ENCODE measurements at regions not wholly inside any gene's neighbourhood (a gene's known extent, or its start where the extent isn't known, plus 50 kb on each side); places are given as distances from the start of the nearest gene placed in this dataset.

GRCh38 chr3:72565593-72565992, 282.7 kb downstream of the SHQ1 start:
- Histone ChIP-seq H3K27ac (no peak overlapping the region), H3K36me3 (no peaks in the 10 kb centered on the region), H3K27me3 (no peaks in the 10 kb centered on the region), H3K4me1 (no peaks in the 10 kb centered on the region), H3K9me3 (no peaks in the 10 kb centered on the region), H3K4me3 (no peak overlapping the region)
- DNase-seq, result no peak
- intact Hi-C loops (cut with DNase I; ENCODE audit: low total_unique reads), result no loop called here
- no peak for TF ChIP-seq POLR2A (IDR thresholded peaks at IDR 0.05)
- TF ChIP-seq CTCF (IDR thresholded peaks at IDR 0.05), result no peak

- intact Hi-C loops (cut with DNase I; ENCODE audit: low total_unique reads), result no loop called here
- TF ChIP-seq POLR2A (IDR thresholded peaks at IDR 0.05), result no peak
- no peak overlapping the region for H3K4me3 ChIP-seq
- no peaks in the 10 kb centered on the region for H3K27me3 ChIP-seq
- H3K27ac ChIP-seq, result no peak overlapping the region
- H3K4me1 ChIP-seq, result no peaks in the 10 kb centered on the region
- H3K9me3 ChIP-seq, result no peaks in the 10 kb centered on the region
- H3K36me3 ChIP-seq, result no peaks in the 10 kb centered on the region
- DNase-seq, result no peak
Observed at GRCh38 chr3:72563690-72564370, 284.4 kb downstream of the SHQ1 start.

- Histone ChIP-seq H3K27ac (no peak overlapping the region), H3K4me3 (no peak overlapping the region), H3K36me3 (no peaks in the 10 kb centered on the region), H3K4me1 (no peaks in the 10 kb centered on the region), H3K27me3 (no peaks in the 10 kb centered on the region), H3K9me3 (no peaks in the 10 kb centered on the region)
- intact Hi-C loops (cut with DNase I; ENCODE audit: low total_unique reads), result no loop called here
- no peak for DNase-seq
- no peak for TF ChIP-seq POLR2A (IDR thresholded peaks at IDR 0.05)
- no peak for TF ChIP-seq CTCF (IDR thresholded peaks at IDR 0.05)
Observed at GRCh38 chr3:72560846-72561675, 287.2 kb downstream of the SHQ1 start.

GRCh38 chr3:72559385-72559784, 288.9 kb downstream of the SHQ1 start:
- Histone ChIP-seq H3K27me3 (no peaks in the 10 kb centered on the region), H3K36me3 (no peaks in the 10 kb centered on the region), H3K9me3 (no peaks in the 10 kb centered on the region), H3K27ac (no peak overlapping the region), H3K4me1 (no peaks in the 10 kb centered on the region), H3K4me3 (no peak overlapping the region)
- TF ChIP-seq CTCF (IDR thresholded peaks at IDR 0.05), result no peak
- DNase-seq, result no peak
- intact Hi-C loops (cut with DNase I; ENCODE audit: low total_unique reads), result no loop called here

GRCh38 chr3:72558001-72558400, 290.2 kb downstream of the SHQ1 start:
- Histone ChIP-seq H3K9me3 (no peaks in the 10 kb centered on the region), H3K4me3 (no peak overlapping the region), H3K36me3 (no peaks in the 10 kb centered on the region), H3K27me3 (no peaks in the 10 kb centered on the region), H3K27ac (no peak overlapping the region), H3K4me1 (no peaks in the 10 kb centered on the region)
- intact Hi-C loops (cut with DNase I; ENCODE audit: low total_unique reads), result no loop called here
- DNase-seq, result no peak
- TF ChIP-seq POLR2A (IDR thresholded peaks at IDR 0.05), result no peak
- no peak for TF ChIP-seq CTCF (IDR thresholded peaks at IDR 0.05)
